ENCODE measurements at regions not wholly inside any gene's neighbourhood (a gene's known extent, or its start where the extent isn't known, plus 50 kb on each side); places are given as distances from the start of the nearest gene placed in this dataset.

DNA sequence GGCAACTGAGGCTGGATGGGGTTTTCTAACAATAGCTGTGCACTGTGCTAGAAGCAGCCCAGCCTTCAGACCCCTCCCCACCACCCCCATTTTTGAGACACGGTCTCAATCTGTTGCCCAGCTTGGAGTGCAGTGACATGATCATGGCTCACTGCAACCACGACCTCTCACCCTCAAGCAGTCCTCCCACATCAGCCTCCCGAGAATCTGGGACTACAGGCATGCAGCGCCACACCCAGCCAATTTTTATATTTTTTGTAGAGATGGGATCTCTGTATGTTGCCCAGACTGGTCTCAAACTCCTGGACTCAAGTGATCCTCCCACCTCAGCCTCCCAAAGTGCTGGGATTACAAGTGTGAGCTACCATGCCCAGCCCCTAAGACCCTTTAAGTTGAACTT lies 182.5 kb downstream of the DRD1 start:
- TF ChIP-seq EZH2phosphoT487 (IDR thresholded peaks at IDR 0.05; ENCODE audit: borderline replicate concordance, low read depth, low read length), result no peak
- TF ChIP-seq, protein P1, sequence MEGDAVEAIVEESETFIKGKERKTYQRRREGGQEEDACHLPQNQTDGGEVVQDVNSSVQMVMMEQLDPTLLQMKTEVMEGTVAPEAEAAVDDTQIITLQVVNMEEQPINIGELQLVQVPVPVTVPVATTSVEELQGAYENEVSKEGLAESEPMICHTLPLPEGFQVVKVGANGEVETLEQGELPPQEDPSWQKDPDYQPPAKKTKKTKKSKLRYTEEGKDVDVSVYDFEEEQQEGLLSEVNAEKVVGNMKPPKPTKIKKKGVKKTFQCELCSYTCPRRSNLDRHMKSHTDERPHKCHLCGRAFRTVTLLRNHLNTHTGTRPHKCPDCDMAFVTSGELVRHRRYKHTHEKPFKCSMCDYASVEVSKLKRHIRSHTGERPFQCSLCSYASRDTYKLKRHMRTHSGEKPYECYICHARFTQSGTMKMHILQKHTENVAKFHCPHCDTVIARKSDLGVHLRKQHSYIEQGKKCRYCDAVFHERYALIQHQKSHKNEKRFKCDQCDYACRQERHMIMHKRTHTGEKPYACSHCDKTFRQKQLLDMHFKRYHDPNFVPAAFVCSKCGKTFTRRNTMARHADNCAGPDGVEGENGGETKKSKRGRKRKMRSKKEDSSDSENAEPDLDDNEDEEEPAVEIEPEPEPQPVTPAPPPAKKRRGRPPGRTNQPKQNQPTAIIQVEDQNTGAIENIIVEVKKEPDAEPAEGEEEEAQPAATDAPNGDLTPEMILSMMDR (conservative IDR thresholded peaks at IDR 0.05; ENCODE audit: low read length), result no peak
